ENCODE measurements at regions not wholly inside any gene's neighbourhood (a gene's known extent, or its start where the extent isn't known, plus 50 kb on each side); places are given as distances from the start of the nearest gene placed in this dataset.

DNA sequence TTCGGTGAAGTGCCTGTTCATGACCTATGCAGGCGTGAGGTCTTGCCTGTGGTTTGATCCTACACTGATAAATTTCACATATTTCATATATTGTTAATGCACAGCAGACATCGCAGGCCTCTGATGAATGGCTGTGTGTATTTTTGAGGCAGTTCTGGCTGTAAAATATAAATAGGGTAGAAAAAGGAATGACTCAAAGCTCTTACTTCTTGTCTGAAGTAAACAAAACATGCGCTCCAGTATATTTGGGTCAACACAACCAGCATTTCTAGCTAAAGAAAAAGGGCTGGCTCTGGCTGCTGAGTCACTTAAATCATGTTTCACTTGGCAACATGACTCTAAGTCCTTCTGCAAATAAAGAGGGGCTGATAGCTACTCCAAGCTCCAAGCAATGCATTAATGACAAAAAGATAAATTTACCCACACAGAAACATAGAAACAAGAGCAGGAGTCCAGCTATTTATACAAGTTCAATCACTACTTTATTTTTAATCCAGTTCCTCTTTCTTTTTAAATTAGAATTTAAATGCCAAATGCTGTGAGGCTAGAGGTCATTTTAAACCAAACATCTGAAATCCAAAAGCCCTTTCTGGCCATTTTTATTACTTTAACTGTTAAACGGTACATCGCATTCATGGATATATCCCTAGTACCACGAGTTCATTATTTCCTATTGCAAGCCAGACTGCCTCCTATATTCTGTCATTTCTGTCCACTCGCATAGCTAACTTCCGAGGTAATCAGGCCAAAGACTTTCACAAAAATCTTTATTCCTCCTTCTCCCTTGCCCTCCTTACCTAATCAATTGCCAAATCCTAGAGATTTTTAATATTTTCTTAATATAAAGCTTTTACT is 54.3 kb upstream of the TMCC3 start:
- peak in 1 of 2 experiments; percentile 60 for DNase-seq (ENCODE audit: low read depth in 1 of 2, low spot score in 1 of 2)
- in situ Hi-C loops (cut with HindIII; ENCODE audit: low pct_unique_long_range_greater_than_20kb, low sequenced_read_pairs), result no loop called here
- no peak for TF ChIP-seq JUND (IDR thresholded peaks at IDR 0.05; ENCODE audit: low read depth)

DNA sequence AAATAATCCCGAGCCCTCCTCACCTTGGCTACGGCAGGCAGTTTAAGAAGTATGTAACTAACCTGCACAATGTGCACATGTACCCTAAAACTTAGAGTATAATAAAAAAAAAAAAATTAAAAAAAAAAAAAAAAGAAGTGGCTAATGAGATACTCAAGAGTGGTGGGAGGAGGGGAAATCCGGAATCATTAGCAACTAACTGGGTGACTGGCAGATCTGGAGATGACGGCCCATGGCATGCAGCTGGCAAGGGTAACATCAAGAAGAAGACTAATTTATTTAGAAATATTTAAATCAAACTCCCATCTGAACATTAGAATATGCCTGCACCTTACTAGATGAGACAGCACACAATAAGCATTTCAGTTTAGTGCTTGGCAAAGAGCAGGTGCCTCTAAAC is 52.3 kb upstream of the TMCC3 start:
- TF ChIP-seq JUND (IDR thresholded peaks at IDR 0.05; ENCODE audit: low read depth), result no peak
- DNase-seq (ENCODE audit: low read depth in 1 of 2, low spot score in 1 of 2), result no peak
- in situ Hi-C loops (cut with HindIII; ENCODE audit: low pct_unique_long_range_greater_than_20kb, low sequenced_read_pairs), result no loop called here

DNA sequence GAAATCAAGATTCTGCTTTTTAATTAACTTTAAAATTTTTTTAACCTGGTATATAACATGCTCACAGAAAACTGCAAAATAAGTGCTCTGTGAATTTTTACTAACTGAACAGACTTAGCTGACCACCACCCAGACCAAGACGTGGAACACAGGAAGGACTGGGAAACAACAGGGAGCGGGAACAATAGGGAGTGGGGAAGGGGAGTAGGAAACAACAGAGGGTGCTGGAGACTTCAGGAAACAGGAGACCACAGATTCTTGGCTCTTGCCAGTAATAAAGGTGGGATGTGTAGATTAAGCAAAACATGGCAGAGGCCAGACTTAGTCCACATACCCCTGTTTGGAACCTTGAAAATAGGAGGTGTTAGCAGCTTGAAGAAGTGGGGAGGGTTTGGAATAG is 51.4 kb upstream of the TMCC3 start:
- TF ChIP-seq JUND (IDR thresholded peaks at IDR 0.05; ENCODE audit: low read depth), result no peak
- in situ Hi-C loops (cut with HindIII; ENCODE audit: low pct_unique_long_range_greater_than_20kb, low sequenced_read_pairs), result no loop called here

DNA sequence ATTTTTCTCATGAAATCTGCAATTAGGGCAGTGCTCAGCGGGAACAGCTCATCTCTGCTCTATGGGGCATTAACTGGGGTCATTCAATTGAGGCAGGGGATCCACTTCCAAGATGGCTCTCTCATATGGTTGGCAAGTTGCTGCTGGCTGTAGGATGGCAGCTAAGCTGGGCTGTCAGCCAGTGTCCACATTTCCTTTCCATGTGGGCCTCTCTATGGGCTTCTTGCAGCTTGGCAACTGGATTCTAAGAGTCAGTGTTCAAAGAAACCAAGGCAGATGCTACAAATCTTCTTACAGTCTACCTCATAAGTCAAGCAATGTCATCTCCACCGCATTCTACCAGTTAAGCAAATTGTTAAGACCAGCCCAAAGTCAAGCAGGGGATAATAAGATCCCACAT is 50.3 kb upstream of the TMCC3 start:
- no peak for DNase-seq (ENCODE audit: low read depth in 1 of 2, low spot score in 1 of 2)
- no peak for TF ChIP-seq JUND (IDR thresholded peaks at IDR 0.05; ENCODE audit: low read depth)
- in situ Hi-C loops (cut with HindIII; ENCODE audit: low pct_unique_long_range_greater_than_20kb, low sequenced_read_pairs), result no loop called here

More for the DNA sequence above, 51.4 kb upstream of the TMCC3 start:
- no peak for DNase-seq (ENCODE audit: low read depth in 1 of 2, low spot score in 1 of 2)

Measured in T47D (cell line).